ENCODE measurements at regions not wholly inside any gene's neighbourhood (a gene's known extent, or its start where the extent isn't known, plus 50 kb on each side); places are given as distances from the start of the nearest gene placed in this dataset.

DNA sequence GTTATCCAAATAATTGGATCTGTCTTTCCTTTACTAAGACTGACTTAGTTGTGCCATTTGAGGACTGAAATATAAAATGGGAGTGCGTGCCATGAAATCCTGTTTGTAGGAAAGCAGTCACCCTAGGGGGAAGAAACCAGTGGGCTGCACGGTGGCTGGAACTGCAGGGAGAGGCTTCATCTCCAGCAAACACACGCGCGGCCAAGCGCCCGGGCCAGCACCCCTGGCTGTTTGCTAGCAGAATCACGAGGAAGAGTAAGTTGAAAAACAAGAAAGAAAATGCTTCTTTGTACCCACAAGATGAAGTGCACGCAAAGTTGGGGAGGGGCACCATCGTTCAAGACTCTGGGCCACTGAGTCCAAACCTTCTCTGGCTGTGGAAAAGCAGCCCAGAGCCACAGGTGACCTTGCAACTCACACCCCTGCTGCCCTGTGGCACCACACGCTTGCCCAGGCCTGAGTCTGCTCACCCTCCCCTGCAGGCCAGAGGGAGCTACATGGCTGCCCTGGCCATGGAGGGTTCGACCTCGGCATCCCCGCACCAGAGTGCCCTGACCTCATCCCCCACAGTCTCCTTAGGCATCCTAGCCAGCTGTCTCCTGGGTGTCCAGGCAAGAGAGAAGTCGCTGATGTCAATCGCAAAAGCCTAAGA lies 55.2 kb downstream of the IRX2 start:
- no peak for DNase-seq (ENCODE audit: low spot score)

DNA sequence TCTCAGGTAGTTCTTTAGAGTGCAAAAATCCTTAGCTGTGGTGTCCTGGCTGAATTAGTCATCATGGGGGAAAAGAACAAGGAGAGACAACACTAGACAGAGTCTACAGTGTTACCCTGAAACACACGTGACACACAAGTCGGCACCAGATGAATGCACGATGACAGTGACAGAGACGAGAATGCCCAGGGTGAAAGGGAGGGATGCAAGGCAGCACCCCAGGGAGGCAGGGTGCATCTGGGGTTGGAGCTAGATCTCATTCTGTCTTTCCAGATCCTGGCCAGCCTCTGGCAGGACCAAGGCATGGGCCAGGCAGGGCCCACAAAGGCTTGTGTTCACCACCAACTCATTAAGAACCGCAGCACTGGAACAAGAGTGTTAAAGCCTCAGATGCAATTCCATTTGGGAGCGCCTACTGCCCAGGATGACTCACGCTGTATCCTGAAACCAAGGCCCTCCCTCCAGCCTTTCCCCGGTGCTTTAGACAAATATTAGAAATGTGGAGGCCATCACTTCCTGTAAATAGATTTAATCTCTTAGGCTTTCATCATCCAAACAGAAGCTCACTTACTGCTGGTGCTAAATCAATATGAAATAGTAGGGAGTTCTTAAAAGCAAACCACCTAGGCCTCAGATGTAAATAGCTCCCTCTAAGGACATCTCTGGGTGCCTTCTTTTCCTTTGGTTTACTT lies 56.1 kb downstream of the IRX2 start:
- DNase-seq (ENCODE audit: low spot score): no peak

DNA sequence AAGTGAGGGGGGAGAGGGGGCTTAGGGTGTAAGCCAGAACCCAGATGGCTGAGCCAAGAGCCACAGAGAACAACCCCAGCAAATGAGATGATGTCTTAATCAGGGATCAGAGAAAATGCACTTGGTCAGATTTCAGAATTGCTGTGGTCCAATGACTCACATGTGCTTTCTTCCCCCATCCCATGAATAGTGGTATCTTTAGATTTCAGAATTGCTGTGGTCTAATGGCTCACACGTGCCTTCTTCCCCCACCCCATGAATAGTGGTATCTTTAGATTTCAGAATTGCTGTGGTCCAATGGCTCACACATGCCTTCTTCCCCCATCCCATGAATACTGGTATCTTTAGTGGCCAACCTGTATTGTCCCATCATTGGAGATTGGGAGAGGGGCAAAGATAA lies 59.9 kb downstream of the IRX2 start:
- DNase-seq (ENCODE audit: low spot score): no peak

DNA sequence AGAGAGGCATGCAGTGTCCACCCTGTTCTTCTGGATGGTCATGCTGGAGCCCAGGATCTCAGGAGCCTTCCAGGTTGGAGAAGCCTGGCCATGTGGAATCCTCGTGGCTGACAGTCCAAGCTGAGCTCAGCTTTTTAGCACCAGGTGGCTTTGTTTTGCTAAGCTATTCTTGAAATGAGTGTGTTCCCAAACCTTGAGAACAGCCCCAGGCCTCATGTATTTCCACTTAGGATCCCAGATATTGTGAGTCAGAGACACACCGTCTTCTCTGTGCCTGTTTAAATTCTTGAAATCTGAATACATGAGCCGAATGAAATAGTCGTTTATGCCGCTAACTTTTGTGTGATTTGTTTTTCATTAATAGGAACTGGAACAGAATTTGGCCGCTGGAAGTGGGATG lies 61.2 kb downstream of the IRX2 start:
- no peak for DNase-seq (ENCODE audit: low spot score)

DNA sequence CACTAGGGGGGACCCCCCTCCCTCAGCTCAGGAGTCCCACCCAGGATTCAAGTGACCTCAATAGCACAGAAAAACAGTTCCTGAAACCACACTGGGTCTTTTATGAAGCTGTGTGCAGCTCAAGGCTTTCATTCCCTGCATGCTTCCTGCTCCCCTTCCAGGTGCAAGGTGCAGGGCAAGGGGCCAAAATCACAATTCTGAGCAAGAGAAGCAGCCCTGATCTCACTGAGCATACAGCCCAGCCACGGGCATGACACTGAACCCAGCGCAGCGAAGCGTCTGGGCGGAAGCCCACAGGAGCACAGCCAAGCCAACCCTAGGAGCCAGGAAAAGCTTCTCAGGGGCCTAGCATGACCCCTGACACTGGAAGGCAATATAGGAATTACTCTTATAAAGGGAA lies 62.9 kb downstream of the IRX2 start:
- DNase-seq (ENCODE audit: low spot score): no peak

DNA sequence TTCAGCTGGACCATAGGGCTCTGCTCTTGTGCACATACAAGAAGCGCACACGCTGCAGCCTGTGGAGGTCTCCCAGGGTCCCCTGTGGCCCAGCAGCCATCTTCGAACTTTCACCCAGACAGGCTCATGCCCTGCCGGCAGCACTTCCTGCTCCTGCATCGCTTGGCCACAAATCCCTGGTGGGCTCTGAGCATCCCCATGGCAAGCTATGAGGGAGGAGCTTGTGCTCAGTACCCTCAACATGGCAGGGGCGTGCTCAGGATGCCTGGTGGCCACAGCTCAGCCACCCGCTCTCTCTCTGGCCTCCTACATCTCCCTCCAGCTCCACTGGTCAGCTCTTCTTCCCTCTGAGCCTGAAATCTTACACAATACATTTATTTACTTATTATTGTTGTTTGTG lies 63.7 kb downstream of the IRX2 start:
- no peak for DNase-seq (ENCODE audit: low spot score)

DNA sequence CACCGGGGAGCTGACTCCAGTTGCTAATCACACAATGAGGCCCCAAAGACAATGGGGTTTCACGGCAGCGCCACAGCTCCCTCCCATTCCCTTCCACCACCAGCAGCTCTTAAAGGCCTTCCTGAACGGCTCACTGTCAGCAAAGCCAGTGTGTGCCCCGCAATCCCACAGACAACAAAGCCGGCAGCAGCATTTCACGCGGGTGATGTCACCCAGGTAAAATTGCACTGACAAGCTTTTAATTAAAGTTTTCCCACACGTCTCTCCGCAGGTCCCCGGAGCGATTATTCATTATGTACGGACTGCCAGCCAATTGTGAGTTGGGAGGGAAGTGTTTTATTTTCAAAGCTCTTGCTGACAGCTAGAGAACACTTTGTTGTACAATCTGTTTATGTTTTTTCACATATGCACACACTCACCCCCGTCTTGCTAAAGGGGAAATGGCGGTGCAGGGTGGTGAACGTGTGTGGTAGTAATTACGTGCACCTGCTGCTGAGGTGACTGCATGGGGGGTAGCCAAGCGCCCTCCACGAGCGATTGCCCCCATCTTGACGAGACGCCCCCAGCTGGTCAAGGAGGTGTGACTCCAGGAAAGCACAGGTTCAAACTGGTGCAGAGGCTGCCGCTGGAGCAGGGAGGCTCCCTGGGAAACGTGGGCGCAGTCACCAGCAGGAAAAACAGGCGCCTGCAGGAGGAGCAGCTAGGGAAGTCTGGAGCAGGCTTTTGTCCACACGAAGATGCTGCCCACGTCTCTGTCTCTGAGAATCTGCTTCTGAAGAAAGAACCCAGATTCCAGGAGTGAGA lies 65.0 kb downstream of the IRX2 start:
- no peak for DNase-seq (ENCODE audit: low spot score)

DNA sequence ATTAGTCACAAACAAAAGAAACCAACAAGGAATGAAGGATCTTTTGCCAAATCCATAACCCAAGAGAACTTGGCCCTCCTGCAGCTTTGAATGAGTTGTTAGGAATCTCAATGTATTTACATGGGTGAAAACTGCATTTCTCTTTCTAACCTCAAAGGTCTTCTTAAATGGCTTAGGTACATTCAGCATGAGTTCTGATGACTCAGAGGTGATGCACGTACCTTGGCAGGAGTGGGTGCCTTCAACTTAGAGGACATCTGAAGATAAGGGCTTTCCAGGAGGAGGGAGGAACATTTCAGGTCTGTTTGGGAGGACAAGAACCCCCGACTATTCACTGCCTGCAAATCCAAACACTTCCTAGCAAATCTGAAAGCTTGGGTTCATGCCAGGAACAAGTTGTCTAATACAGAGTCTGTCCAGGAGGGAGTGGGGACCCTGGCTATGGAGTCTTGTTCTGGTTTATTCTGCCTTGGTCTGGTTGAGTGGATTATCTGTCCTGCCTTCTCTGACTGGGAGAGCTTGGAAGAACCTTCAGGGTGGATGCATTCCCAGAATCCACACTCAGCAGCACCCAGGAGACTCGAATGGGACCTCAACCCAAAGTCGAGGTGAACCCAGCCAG lies 65.7 kb downstream of the IRX2 start:
- no peak for DNase-seq (ENCODE audit: low spot score)

DNA sequence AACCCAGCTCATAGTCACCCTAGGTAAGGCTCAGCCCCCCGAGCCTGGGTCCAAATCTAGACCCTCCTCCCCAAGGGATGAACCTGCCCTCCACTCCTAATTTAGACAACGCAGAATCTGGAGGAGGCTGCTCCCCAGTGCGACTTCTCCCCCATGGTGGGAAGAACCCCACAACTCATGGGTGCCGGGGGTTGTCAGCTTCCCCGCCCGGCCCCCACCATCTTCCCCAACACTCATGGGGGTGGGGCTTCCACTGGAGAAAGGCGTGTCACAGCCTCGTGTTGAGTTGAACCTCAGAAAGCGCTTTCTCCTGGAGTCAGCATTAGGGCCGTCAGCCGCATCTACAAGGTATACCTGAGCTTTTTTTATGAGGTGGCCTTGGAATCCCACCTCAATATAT lies 66.9 kb downstream of the IRX2 start:
- DNase-seq (ENCODE audit: low spot score): no peak

DNA sequence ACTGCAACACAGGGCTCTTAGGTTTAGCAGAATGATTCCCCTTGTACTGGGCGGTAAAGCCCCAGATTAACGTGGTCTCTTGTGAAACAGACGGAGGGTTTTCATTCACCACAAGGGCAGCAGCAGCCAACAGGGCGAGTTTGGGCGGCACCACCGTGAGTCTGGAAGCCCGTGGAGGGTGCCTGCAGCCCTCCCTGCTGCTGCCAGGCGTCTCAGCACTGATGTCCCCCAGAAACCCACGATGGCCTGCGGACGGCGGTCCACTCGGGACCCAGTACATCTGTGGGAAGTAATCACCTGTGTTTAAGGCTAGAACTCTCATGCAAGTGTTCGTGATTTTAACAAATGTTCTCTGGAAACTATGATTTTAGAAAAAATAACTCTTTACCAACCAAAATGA lies 67.8 kb downstream of the IRX2 start:
- no peak for DNase-seq (ENCODE audit: low spot score)

DNA sequence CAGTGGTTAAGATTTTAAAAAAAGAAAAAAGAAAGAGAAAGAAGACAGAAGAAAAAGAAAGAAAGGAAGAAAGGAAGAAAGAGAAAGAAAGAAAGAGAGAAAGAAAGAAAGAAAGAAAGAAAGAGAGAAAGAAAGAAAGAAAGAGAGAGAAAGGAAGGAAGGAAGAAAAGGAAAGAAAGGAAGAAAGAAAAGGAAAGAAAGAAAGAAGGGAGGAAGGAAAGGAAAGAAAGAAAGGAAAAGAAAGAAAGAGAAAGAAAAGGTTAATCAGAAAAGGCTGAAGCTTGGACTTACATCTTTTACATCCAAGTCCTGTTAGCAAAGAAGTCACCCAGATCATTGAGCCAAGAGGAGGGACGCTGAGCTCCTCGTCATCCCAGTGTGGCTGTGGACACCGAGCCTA lies 70.0 kb downstream of the IRX2 start:
- DNase-seq (ENCODE audit: low spot score): no peak

DNA sequence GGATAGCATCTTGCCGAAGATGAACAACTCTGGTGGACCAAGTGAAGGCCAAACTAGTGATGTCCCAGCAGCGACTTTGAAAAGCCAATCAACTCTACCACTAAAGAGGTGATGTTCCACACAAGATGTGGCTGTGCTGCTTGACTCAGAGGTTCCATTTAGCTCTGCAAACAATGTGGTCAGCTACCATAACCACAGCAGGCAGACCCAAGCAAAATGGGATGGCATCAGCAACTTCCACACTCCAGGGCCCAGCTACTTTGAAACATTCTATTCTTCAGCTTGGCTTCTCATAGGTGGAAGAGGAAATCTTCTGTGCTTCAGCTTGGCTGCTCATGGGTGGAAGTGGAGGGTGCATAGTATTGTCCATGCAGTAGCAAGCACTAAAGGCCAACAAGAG lies 70.5 kb downstream of the IRX2 start:
- no peak for DNase-seq (ENCODE audit: low spot score)

DNA sequence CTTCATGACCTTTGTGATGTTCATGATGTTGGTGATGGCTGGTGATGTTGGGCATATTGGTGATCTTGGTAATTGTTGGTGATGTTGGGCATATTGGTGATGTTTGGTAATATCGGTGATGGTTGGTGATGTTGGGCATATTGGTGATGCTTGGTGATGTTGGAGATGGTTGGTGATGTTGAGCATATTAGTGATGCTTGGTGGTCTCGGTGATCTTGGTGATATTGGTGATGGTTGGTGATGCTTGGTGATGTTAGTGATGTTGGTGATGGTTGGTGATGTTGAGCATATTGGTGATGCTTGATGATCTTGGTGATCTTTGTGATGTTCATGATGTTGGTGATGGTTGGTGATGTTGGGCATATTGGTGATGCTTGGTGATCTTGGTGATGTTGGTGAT lies 73.8 kb downstream of the IRX2 start:
- DNase-seq (ENCODE audit: low spot score): no peak

DNA sequence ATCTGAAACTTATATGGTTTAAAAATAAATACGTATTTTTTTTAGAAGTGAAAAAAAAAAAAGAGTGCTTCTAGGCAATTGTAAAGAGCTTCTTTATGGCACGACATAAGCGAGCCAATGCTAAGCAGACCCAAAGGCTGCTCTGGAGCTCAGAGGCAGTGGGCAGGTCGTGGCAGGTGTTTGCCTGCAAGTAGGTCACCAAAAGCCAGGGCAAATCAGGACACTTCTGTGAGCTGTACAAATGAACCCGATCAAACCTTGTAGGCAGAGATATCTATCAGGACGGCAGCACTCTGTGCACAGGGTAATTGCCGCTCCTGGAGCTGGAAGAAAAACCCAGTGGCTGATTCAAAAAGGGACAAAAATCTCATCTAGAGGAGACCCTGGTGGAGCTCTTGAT lies 75.9 kb downstream of the IRX2 start:
- no peak for DNase-seq (ENCODE audit: low spot score)

DNA sequence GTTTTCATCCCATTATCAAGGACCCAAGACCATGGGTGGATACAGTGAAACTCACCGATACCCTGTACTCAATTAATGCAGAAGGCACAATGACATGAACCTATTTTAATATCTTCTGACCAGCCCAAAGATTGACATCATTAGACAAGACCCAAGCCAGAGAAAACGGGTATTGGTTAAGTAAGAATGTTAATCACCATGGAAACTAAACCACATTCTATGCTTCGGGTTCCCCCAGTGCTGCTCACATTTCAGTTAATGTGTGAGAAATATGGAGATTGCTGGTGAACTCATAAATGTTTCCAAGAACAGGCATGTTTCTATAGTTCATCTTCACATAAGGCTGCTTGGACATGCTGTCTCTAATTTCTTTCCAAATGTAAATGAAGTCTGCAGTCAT lies 77.0 kb downstream of the IRX2 start:
- DNase-seq (ENCODE audit: low spot score): no peak

DNA sequence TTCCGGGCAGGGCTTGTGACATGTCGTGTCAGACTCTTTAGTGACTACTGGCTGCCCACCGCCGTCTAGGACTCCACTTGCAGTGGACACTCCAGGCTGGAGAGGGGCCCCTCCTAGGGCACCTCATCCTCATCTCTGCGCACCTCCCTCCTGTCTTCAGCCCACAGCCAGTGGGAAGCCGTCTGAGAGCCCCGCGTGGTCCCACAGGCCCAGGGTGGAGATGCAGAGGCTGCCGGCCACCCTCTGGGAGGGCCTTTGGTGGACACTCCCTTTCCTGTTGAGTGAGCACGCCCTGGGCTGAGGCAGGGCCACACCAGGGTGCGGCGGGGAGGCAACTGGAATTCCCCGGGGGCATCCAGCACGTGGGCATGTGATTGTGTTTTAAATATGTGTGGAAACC lies 80.5 kb downstream of the IRX2 start:
- DNase-seq (ENCODE audit: low spot score): no peak

DNA sequence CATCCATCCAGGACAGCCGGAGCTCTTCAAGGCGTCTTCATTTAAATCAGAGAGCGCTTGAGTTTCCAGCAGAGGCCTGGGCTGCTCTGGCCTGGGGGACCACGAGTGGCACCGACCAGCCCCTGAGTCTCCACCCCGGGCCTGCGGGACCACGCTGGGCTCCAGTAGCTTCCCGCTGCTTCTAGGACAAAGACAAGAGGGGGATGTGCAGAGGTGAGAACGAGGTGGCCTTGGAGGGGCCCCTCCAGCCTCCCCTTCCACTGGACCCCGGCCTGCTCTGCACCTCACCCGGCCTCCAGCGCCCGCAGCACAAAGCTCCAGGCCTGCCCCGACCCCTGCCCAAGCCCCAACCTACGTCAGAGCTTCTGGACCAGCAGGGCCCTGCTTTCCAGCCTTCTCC lies 81.6 kb downstream of the IRX2 start:
- DNase-seq (ENCODE audit: low spot score): no peak

DNA sequence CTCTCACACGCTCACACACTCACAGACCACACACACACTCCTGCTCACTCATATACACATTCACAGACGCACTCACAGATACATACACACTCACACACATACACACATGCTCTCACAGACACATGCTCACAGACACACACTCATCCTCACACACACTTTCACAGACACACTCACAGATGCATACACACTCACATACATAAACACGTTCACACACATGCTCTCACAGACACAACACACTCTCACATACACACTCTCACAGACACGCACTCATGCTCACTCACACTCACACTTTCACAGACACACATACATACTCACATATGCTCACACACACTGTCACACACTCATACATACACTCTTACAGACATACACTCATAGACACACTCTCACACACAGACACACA lies 82.2 kb downstream of the IRX2 start:
- no peak for DNase-seq (ENCODE audit: low spot score)

DNA sequence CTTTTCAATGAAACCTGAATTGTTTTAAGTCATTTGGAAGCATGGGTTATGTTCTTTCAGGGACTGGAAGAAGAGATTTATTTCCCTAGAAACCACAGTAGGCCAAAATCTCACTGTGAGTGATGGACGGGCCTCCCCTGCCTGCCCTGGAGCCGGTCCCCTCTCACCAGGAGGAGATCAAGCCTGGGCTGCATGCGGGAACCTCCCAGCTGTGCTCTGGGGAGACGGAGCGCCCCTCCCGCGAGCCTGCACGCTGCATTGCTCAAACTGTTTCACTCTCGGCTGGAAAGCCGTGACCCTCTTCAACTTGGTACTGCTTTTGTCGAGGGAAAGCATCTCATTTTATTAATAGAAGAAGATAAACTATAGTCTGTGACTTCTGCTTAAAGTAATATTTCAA lies 85.4 kb downstream of the IRX2 start:
- no peak for DNase-seq (ENCODE audit: low spot score)

DNA sequence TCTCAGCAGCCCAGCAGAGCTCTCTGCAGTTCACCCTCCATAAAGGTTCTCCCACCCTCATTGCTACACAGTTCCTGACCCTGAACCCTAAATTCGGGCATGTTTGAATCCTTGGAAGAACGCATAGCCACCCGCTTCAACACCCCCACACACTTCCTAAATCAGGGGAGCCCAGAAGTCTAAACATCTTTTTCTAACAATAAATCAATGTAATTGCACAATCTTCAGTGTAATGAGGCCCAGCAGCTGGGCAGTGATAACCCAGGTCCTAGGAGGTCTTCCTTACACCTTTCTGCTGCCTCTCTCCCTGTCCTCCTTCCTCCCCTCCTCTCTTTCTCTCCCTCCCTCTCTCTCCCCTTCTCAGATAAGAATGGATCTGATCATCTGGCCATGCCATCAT lies 88.0 kb downstream of the IRX2 start:
- DNase-seq (ENCODE audit: low spot score): no peak

DNA sequence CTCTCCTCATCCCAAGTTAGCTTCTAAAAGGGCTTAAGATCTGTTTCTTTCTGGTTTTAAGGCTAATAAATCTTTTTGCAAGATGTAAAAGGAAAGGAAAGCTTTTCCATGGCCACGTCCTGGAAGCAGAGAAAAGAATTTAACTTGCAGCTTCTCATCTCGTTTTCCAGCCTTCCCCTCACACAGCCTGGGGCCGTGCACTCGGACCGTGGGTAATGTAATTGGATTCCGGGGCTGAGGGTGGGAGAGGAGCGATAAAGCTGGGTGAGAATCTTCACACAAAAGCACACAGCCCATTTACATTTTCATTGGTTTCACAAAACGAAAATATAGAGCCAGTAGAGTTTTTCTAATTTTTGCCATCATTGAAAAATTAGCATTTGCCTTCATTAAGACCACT lies 91.2 kb downstream of the IRX2 start:
- DNase-seq (ENCODE audit: low spot score): no peak

DNA sequence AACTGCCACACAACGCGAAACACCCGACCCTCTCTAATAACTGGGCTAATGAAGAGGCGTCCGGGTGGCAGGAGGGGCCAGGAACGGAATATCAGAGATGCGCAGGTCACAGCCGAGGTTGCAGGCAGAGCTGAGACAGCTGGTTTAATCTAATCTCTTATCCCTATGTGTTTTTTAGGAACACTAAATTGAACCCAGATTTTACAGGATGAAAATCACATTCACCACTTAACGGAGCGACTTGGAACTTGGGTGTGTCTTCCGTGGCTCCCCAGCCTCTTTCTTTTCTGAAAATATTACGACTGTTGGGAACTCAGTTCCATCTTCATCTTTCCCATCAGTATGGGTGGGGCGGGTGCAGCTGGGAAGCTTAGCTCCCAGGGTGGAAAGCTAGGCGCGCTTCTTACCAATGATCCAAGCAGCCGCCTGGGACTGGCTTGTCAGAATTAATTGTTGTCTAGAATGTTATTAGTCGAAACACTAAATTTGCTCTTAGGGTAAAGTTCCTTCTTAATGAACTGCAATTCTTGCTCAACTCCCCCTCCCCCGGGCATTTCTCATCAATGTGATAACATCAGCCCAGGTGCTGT lies 92.5 kb downstream of the IRX2 start:
- no peak for DNase-seq (ENCODE audit: low spot score)

DNA sequence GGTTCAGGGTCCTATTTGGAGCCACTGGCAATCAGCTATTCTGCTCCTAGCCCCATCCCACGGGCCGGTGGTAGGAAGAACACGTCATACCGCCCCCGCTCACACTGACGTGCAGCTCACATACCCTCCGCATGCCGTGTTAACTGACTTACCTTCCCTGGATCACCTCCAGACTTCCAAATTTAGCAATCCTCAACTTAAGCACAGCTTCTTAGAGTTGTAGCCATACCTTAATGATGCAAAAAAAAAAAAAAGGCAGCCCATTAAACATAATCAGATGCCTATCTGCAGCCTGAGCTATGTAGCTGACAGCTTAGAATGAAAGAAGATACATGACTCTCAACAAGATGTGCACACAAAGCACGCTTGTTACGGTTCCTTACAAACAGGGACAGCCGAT lies 93.0 kb downstream of the IRX2 start:
- no peak for DNase-seq (ENCODE audit: low spot score)
